GM12875 (cell line): ENCODE measurements at regions not wholly inside any gene's neighbourhood (a gene's known extent, or its start where the extent isn't known, plus 50 kb on each side); places are given as distances from the start of the nearest gene placed in this dataset.

ENCODE experiments used
- H3K4me3 ChIP-seq: one replicate; pipeline ENCODE4 v1.5.1; 2011; ENCODE audit warnings: low read depth, low read length, control low read depth
- TF ChIP-seq, protein P1 (sequence below): IDR thresholded peaks from 2 replicates; pipeline ENCODE4 v1.5.1; 2011; ENCODE audit warnings: low read depth, mild to moderate bottlenecking, control low read depth, inconsistent platforms, low read length, moderate library complexity, borderline replicate concordance; ENCODE audit not compliant: insufficient read depth

DNA sequence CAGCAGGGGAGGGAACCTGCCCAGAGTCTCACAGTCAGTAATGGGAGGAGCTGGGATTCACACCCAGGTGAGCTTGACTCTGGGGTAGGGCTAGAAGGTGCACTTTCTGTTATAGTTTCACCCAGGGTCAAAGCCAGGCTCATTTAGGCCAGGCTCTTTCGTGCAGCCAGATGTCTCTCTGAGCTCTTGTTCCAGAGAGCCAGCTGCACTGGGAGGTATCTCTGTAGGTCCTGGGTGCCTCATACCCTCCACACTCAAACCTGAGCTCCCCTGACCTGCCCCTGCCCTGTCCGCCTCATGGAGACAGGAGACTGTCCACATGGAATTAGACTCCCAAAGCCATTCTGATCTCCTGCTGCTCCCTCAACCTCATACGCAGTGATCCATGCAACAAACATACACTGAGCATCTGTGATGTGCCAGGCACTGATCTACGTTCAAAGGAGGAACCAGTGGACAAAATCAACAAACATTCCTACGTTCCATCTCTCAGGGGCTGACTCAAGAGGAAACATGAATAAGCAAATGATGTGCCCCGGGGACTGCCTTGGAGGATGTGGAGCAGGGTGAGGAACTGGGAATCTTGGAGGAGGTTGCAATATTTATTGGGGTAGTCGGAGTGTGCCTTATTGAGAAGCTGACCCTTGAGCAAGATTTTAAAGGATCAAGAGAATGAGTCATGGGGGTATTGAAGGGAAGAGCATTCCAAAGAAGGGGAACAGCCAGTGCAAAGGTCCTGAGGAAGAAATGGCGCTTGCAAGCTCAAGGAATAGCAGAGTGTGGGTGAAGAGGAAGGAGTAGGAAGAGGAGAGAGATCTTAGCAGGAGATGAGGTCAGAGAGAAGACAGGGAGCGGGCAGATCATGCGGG is 71.3 kb upstream of the TOX2 start:
- no peak overlapping the region for H3K4me3 ChIP-seq
- TF ChIP-seq, protein P1, sequence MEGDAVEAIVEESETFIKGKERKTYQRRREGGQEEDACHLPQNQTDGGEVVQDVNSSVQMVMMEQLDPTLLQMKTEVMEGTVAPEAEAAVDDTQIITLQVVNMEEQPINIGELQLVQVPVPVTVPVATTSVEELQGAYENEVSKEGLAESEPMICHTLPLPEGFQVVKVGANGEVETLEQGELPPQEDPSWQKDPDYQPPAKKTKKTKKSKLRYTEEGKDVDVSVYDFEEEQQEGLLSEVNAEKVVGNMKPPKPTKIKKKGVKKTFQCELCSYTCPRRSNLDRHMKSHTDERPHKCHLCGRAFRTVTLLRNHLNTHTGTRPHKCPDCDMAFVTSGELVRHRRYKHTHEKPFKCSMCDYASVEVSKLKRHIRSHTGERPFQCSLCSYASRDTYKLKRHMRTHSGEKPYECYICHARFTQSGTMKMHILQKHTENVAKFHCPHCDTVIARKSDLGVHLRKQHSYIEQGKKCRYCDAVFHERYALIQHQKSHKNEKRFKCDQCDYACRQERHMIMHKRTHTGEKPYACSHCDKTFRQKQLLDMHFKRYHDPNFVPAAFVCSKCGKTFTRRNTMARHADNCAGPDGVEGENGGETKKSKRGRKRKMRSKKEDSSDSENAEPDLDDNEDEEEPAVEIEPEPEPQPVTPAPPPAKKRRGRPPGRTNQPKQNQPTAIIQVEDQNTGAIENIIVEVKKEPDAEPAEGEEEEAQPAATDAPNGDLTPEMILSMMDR = no peak

DNA sequence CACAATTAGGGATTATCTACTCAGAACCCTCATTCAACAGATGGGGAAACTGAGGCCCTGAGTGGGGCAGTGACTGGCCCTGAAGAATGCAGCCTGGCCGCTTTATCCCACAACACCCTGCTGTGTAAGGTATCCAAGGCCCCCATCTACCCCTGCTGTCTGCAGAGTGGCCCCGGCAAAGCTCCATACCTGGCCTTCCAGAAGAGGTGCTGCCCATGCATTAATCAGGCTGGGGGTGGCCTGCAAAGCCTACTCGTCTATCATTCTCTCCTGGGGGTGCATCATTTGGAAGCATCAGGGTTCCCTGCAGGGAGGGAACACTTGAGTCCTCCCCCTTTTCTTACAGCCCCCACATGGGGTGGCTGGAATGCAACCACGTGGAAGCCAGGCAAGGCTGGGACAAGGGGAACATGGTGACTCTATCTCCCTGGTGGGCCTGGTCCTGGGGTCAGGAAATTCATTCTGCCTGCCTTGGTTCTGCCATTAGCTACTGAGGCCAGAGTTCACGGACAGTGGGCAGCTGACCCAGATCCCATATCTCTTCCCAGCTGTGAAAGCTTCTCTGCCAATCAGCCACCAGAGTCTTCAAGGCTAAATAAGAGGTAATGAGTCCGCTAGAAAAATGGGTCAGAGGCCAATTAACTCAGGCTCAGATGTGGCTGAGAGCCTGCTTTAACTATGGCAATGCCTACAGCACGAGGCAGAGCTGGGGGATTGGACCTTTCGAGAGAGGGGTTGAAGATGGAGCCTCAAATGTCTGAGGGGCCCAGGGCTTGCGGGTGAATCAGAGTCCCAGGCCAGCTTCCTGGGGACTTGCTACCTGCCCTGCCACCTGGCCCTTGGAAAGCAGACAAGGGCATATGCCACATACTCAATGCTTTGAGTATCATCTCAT is 72.3 kb upstream of the TOX2 start:
- no peak overlapping the region for H3K4me3 ChIP-seq
- TF ChIP-seq, protein P1 = no peak

DNA sequence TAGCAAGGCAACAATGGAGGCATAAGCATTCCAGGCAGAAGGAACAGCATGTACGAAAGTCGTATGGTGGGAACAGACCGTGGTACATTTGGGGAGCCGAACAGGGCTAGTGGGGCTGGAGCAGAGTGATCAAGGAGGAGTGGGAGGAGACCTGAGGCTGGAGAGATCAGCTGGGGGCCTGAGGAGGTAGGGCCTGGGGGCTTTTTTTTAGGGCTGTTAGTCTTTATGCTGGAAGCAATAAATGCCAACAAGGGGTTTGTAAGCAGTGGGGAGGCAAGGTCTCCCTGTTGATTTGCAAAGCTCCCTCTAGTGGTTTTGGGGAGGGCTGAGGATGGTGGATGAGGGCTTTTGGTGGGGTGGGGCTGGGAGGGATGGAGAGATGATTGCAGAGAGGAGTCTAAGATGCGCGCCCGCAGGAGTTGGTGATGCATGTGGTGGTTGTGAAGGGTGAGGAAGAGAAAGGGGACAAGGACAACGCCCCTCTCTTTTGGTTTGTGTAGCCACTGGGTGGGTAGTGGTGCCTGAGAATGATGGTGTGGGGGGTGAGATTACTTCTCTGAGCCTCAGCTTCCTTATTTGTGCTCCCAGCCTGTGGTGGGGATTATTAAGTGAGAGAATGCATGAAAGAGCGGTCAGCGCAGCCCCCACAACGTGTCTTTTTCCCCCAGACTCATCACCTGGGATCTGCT is 74.1 kb upstream of the TOX2 start:
- TF ChIP-seq, protein P1 = peak; percentile 69
- no peak overlapping the region for H3K4me3 ChIP-seq

DNA sequence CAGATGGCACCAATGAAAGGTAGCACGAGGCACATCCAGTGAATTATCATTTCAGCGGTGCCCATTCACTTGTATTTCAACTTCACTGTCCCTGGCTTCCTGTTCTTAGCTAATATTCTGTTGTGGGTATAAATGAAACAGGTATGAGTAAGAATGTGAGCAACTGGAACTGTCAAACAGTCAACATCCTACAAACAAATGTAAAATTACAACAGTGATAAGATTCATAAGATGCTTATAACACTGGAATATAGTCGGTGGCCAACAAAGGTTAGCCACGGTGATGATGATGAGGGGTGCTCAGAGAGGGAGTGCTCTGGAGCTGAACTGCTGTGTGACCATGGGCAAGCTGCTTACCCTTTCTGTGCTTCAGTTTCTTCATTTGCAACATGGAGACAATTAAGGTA is 74.9 kb upstream of the TOX2 start:
- TF ChIP-seq, protein P1 = no peak
- H3K4me3 ChIP-seq = no peak overlapping the region

DNA sequence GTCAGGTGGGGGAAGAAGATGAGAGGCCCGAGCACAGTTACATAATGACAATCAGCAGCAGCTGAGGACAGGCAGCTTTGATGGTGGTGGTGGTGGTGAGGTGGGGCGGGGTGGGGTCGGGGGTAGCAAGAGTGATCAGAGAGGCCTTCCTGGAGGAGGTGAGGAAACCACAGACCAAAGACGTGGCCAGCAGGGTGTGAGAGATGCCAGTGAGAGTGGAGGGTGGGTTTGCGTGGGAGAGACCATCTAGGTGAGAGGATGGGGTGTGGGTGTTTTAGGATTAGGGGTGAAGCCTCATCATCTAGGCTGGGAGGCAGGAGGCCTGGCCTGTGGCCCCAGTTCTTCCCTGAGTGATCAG is 76.0 kb upstream of the TOX2 start:
- H3K4me3 ChIP-seq = no peak overlapping the region
- TF ChIP-seq, protein P1 = no peak

DNA sequence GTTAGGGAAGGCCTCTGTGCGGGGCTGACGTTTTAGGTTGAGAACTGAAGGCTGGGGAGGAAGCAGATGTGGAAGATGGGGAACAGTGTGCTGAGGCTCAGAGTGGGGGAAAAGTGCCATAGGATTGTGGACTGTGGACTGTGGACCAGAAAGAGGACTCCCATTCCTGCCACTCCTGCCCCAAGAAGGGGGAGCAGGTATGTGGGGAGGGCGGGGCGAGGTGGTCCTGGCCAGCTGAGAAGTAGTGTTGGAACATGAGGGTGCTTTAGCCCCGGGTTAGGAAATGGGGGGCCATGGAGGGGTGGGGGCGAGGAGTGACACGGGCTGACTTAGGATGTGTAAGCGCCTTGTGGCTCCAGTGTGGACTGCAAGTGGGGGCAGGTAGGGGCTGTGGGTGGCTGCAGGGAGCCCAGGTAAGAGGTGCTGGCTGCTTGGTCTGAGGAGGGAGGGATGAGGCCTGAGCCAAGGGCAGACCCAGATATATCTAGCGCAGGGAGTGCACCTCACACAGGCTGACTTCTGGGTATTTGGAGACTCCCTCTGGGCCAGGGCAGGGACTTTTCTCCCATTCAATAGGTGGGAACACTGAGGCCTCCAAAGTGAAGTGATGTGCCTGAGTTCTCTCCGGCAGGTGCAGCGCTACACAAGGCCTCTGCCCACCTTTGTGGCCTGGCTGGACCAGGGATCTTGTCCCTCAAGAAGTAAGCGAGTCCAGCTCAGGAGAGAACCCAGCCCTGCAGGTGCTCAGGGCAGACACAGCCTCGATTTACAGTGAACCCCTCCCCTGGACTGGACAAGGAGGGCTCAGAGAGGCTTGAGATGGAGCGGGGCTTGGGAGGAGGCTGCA is 76.6 kb upstream of the TOX2 start:
- no peak overlapping the region for H3K4me3 ChIP-seq
- TF ChIP-seq, protein P1 = no peak
